ENCODE measurements at regions not wholly inside any gene's neighbourhood (a gene's known extent, or its start where the extent isn't known, plus 50 kb on each side); places are given as distances from the start of the nearest gene placed in this dataset.

DNA sequence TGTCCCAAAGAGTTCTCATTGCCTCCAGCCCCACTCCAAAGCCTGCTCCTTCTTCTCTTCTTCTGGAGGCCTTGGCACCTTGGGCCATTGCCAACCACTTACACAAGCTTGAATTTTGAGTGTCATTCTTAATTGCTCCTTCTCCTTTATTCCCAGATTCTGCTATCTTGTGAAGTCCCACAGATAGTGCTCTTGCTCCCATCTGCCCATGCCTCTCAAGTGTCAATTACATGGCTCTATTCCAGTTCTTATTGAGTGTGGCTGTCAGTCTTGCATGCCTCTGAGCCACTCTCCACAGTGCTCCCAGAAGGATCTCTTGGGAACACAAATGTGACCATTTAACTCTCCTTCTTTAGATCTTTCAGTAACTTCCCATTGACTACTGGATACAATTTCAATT is 117.3 kb upstream of the SFRP2 start:
- SMC1A ChIA-PET (ENCODE audit: uncharacterized antibody, unreplicated experiment): no interaction called here
- RAD21 ChIA-PET (ENCODE audit: unreplicated experiment): no interaction called here
- H3K27me3 ChIP-seq (replicated peaks in 1 of 2; ENCODE audit: control insufficient read depth in 2 of 2, insufficient read depth in 2 of 2, low read length in 1 of 2): no peaks in the 10 kb centered on the region
- no peak overlapping the region for H2AFZ ChIP-seq (ENCODE audit: control insufficient read depth, low read depth, low read length)
- ATAC-seq (no peak), FAIRE-seq (no peak), DNase-seq (ENCODE audit: low read depth, low spot score) (no peak)
- intact Hi-C loops (cut with micrococcal nuclease; ENCODE audit: unreplicated experiment) (no loop called here), in situ Hi-C loops (cut with MboI) (no loop called here)
- POLR2A ChIA-PET: no interaction called here
- CTCF ChIA-PET: interaction anchor here (0.6 kb wide), 1 partner anchor 53 kb away, joined by 3 read pairs; no protein-coding TSS in a partner anchor
- no TSS peak for BruUV-seq (replicated peaks)
- H4K20me1 ChIP-seq (ENCODE audit: control insufficient read depth, insufficient read depth): no peaks in the 10 kb centered on the region
- no peak overlapping the region for H3K4me2 ChIP-seq (ENCODE audit: control insufficient read depth, insufficient read depth)
- no peaks in the 10 kb centered on the region for H3K9me3 ChIP-seq (replicated peaks; ENCODE audit: control insufficient read depth, insufficient read depth, low read length)
- H3K9ac ChIP-seq (ENCODE audit: control insufficient read depth, insufficient read depth, low read length): no peak overlapping the region
- no peak for TF ChIP-seq EED (IDR thresholded peaks at IDR 0.05; ENCODE audit: low read depth)
- no peak for TF ChIP-seq HDAC2 (IDR thresholded peaks at IDR 0.05)
- TF ChIP-seq NRF1 (conservative IDR thresholded peaks at IDR 0.05; ENCODE audit: low read depth, low read length): no peak
- TF ChIP-seq BRCA1 (IDR thresholded peaks at IDR 0.05; ENCODE audit: low read depth, low read length): no peak
- no peak for TF ChIP-seq ZZZ3 (IDR thresholded peaks at IDR 0.05; ENCODE audit: control insufficient read depth, insufficient read length, low read depth)
- TF ChIP-seq, protein P1, sequence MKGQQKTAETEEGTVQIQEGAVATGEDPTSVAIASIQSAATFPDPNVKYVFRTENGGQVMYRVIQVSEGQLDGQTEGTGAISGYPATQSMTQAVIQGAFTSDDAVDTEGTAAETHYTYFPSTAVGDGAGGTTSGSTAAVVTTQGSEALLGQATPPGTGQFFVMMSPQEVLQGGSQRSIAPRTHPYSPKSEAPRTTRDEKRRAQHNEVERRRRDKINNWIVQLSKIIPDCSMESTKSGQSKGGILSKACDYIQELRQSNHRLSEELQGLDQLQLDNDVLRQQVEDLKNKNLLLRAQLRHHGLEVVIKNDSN (IDR thresholded peaks at IDR 0.05; ENCODE audit: borderline replicate concordance, extremely low read length, insufficient read depth, low read depth, low read length): no peak
- TF ChIP-seq TCF3 (IDR thresholded peaks at IDR 0.05; ENCODE audit: borderline replicate concordance, insufficient read depth, low read depth, low read length): no peak
- no peak for TF ChIP-seq BCL11A (IDR thresholded peaks at IDR 0.05; ENCODE audit: low read depth, low read length)
- no peak for TF ChIP-seq ZNF384 (IDR thresholded peaks at IDR 0.05; ENCODE audit: borderline replicate concordance, low read depth, low read length)
- no peak for TF ChIP-seq SIN3A (IDR thresholded peaks at IDR 0.05; ENCODE audit: low read depth, low read length)
- TF ChIP-seq SPI1 (IDR thresholded peaks at IDR 0.05; ENCODE audit: borderline replicate concordance, insufficient read depth, low read depth, low read length): no peak
- no peak for TF ChIP-seq KAT2A (conservative IDR thresholded peaks at IDR 0.05; ENCODE audit: control insufficient read depth, low read depth, low read length)
- TF ChIP-seq KDM1A (IDR thresholded peaks at IDR 0.05; ENCODE audit: borderline replicate concordance): no peak
- no peak for TF ChIP-seq CBX5 (IDR thresholded peaks at IDR 0.05; ENCODE audit: low read depth)
- no peak for TF ChIP-seq RAD51 (IDR thresholded peaks at IDR 0.05)
- TF ChIP-seq CREB1 (IDR thresholded peaks at IDR 0.05; ENCODE audit: low read depth): no peak
- TF ChIP-seq RFX5 (IDR thresholded peaks at IDR 0.05; ENCODE audit: low read depth, low read length): no peak
- TF ChIP-seq MTA2 (IDR thresholded peaks at IDR 0.05; ENCODE audit: low read depth): no peak
- H3K4me3 ChIP-seq: no peak overlapping the region
- no peaks in the 10 kb centered on the region for H3K79me2 ChIP-seq (ENCODE audit: control insufficient read depth, insufficient read depth, low read length)
- H3K27ac ChIP-seq (ENCODE audit: control insufficient read depth, insufficient read depth): no peak overlapping the region
- no peaks in the 10 kb centered on the region for H3K36me3 ChIP-seq (ENCODE audit: control insufficient read depth in 2 of 2, insufficient read depth in 2 of 2, low read length in 1 of 2)
- no peaks in the 10 kb centered on the region for H3K4me1 ChIP-seq (ENCODE audit: control insufficient read depth, insufficient read depth, low read length)
